ENCODE measurements at regions not wholly inside any gene's neighbourhood (a gene's known extent, or its start where the extent isn't known, plus 50 kb on each side); places are given as distances from the start of the nearest gene placed in this dataset.
A peak's percentile ranks its signal among the peaks of the same experiment; 100 is the strongest.
"Not testable (repeated sequence)": the region's sequence is repeated elsewhere in the genome, so short reads cannot be mapped to it uniquely, and the experiment has no call there.

- Histone ChIP-seq H2BK15ac (ENCODE audit: low read length) (no peak overlapping the region), H3K36me3 (replicated peaks in 1 of 2; ENCODE audit: control insufficient read depth in 2 of 2, insufficient read depth in 2 of 2, low read length in 2 of 2) (no peaks in the 10 kb centered on the region), H3K14ac (ENCODE audit: low read length) (no peak overlapping the region), H3K27ac (replicated peaks; ENCODE audit: low read length) (no peak overlapping the region), H3K79me1 (ENCODE audit: low read depth, low read length) (no peaks in the 10 kb centered on the region), H4K8ac (ENCODE audit: low read depth, low read length) (no peak overlapping the region), H2BK5ac (ENCODE audit: low read length) (no peak overlapping the region), H2BK120ac (ENCODE audit: low read depth, low read length) (no peak overlapping the region), H2AFZ (ENCODE audit: low read length) (no peak overlapping the region), H3K23ac (ENCODE audit: low read depth, low read length, poor library complexity) (no peak overlapping the region), H3K9me3 (replicated peaks in 1 of 2; ENCODE audit: control insufficient read depth in 2 of 2, insufficient read depth in 1 of 2, low read depth in 1 of 2, low read length in 2 of 2) (no peaks in the 10 kb centered on the region), H3K4ac (ENCODE audit: low read length) (no peak overlapping the region), H3K4me1 (ENCODE audit: control insufficient read depth in 2 of 2, insufficient read depth in 1 of 2, low read depth in 1 of 2, low read length in 2 of 2) (peaks cover 0 to 6% of the 10 kb centered on the region in 2 donors), H3K4me3 (ENCODE audit: low read length in 2 of 2) (no peak overlapping the region), H2BK12ac (ENCODE audit: low read length) (no peak overlapping the region), H3K4me2 (ENCODE audit: insufficient read depth, low read length, poor library complexity, severe bottlenecking) (no peak overlapping the region), H4K91ac (ENCODE audit: low read depth, low read length, poor library complexity) (no peak overlapping the region), H2AK5ac (ENCODE audit: low read depth, low read length) (no peak overlapping the region), H3K27me3 (ENCODE audit: control insufficient read depth in 3 of 3, insufficient read depth in 3 of 3, low read depth in 1 of 3, low read length in 3 of 3) (no peaks in the 10 kb centered on the region), H3K18ac (ENCODE audit: low read length) (no peak overlapping the region), H3K9ac (ENCODE audit: low read depth, low read length, poor library complexity) (no peak overlapping the region)
- WGBS, 2 donors (ENCODE audit: extremely low coverage in 2 of 2, insufficient read length in 2 of 2, insufficient replicate concordance in 1 of 2), result no CpG with 5 or more reads among the region's 1 CpG
- peak; percentile 32 for DNase-seq (ENCODE audit: low spot score)
Measured at GRCh38 chr1:104648269-104648691, 898.6 kb downstream of the AMY1C start.

- not testable (repeated sequence) for H3K14ac ChIP-seq (ENCODE audit: low read length)
Measured at GRCh38 chr1:104664374-104664773, 914.7 kb downstream of the AMY1C start.

GRCh38 chr1:104665300-104665699, 915.6 kb downstream of the AMY1C start:
- Histone ChIP-seq H2BK120ac (ENCODE audit: low read depth, low read length) (no peak overlapping the region), H2AK5ac (ENCODE audit: low read depth, low read length) (no peak overlapping the region), H3K79me1 (ENCODE audit: low read depth, low read length) (no peaks in the 10 kb centered on the region), H2BK15ac (ENCODE audit: low read length) (no peak overlapping the region), H3K36me3 (replicated peaks in 1 of 2; ENCODE audit: control insufficient read depth in 2 of 2, insufficient read depth in 2 of 2, low read length in 2 of 2) (no peaks in the 10 kb centered on the region), H2AFZ (ENCODE audit: low read length) (no peak overlapping the region), H4K8ac (ENCODE audit: low read depth, low read length) (no peak overlapping the region), H3K4me3 (ENCODE audit: low read length in 2 of 2) (no peak overlapping the region), H3K9ac (ENCODE audit: low read depth, low read length, poor library complexity) (no peak overlapping the region), H3K27ac (replicated peaks; ENCODE audit: low read length) (no peak overlapping the region), H4K91ac (ENCODE audit: low read depth, low read length, poor library complexity) (no peak overlapping the region), H3K27me3 (ENCODE audit: control insufficient read depth in 3 of 3, insufficient read depth in 3 of 3, low read depth in 1 of 3, low read length in 3 of 3) (no peaks in the 10 kb centered on the region), H3K14ac (ENCODE audit: low read length) (no peak overlapping the region), H3K4ac (ENCODE audit: low read length) (no peak overlapping the region), H3K4me1 (ENCODE audit: control insufficient read depth in 2 of 2, insufficient read depth in 1 of 2, low read depth in 1 of 2, low read length in 2 of 2) (no peaks in the 10 kb centered on the region), H3K23ac (ENCODE audit: low read depth, low read length, poor library complexity) (no peak overlapping the region), H3K9me3 (replicated peaks in 1 of 2; ENCODE audit: control insufficient read depth in 2 of 2, insufficient read depth in 1 of 2, low read depth in 1 of 2, low read length in 2 of 2) (no peaks in the 10 kb centered on the region), H2BK5ac (ENCODE audit: low read length) (no peak overlapping the region), H2BK12ac (ENCODE audit: low read length) (no peak overlapping the region), H3K4me2 (ENCODE audit: insufficient read depth, low read length, poor library complexity, severe bottlenecking) (no peak overlapping the region), H3K18ac (ENCODE audit: low read length) (no peak overlapping the region)
- DNase-seq (ENCODE audit: low spot score), result no peak

More at GRCh38 chr1:104664374-104664773, 914.7 kb downstream of the AMY1C start:
- H3K27me3 ChIP-seq (ENCODE audit: control insufficient read depth in 3 of 3, insufficient read depth in 3 of 3, low read depth in 1 of 3, low read length in 3 of 3); H3K18ac ChIP-seq (ENCODE audit: low read length); DNase-seq (ENCODE audit: low spot score); H2BK5ac ChIP-seq (ENCODE audit: low read length); H3K4me2 ChIP-seq (ENCODE audit: insufficient read depth, low read length, poor library complexity, severe bottlenecking); H4K91ac ChIP-seq (ENCODE audit: low read depth, low read length, poor library complexity); H3K4me3 ChIP-seq (ENCODE audit: low read length in 2 of 2); H3K36me3 ChIP-seq (replicated peaks in 1 of 2; ENCODE audit: control insufficient read depth in 2 of 2, insufficient read depth in 2 of 2, low read length in 2 of 2); H2BK15ac ChIP-seq (ENCODE audit: low read length); H3K27ac ChIP-seq (replicated peaks; ENCODE audit: low read length); H3K4me1 ChIP-seq (ENCODE audit: control insufficient read depth in 2 of 2, insufficient read depth in 1 of 2, low read depth in 1 of 2, low read length in 2 of 2); H4K8ac ChIP-seq (ENCODE audit: low read depth, low read length); H2BK120ac ChIP-seq (ENCODE audit: low read depth, low read length); H3K9me3 ChIP-seq (replicated peaks in 1 of 2; ENCODE audit: control insufficient read depth in 2 of 2, insufficient read depth in 1 of 2, low read depth in 1 of 2, low read length in 2 of 2); H3K4ac ChIP-seq (ENCODE audit: low read length); H2BK12ac ChIP-seq (ENCODE audit: low read length); H3K23ac ChIP-seq (ENCODE audit: low read depth, low read length, poor library complexity); H3K9ac ChIP-seq (ENCODE audit: low read depth, low read length, poor library complexity); H2AK5ac ChIP-seq (ENCODE audit: low read depth, low read length); H3K79me1 ChIP-seq (ENCODE audit: low read depth, low read length): not testable (repeated sequence)
- peak overlapping the region; percentile 29 for H2AFZ ChIP-seq (ENCODE audit: low read length)
- no CpG with 5 or more reads among the region's 24 CpGs for WGBS, 2 donors (ENCODE audit: extremely low coverage in 2 of 2, insufficient read length in 2 of 2, insufficient replicate concordance in 1 of 2)

GRCh38 chr1:104671684-104672353, 922.1 kb downstream of the AMY1C start:
- peak overlapping the region; percentile 29 for H2AFZ ChIP-seq (ENCODE audit: low read length)
- no peak overlapping the region for H3K27ac ChIP-seq (replicated peaks; ENCODE audit: low read length)
- H4K91ac ChIP-seq (ENCODE audit: low read depth, low read length, poor library complexity), result no peak overlapping the region
- H2AK5ac ChIP-seq (ENCODE audit: low read depth, low read length), result no peak overlapping the region
- no peaks in the 10 kb centered on the region for H3K9me3 ChIP-seq (replicated peaks in 1 of 2; ENCODE audit: control insufficient read depth in 2 of 2, insufficient read depth in 1 of 2, low read depth in 1 of 2, low read length in 2 of 2)
- H2BK15ac ChIP-seq (ENCODE audit: low read length), result no peak overlapping the region
- no peak overlapping the region for H4K8ac ChIP-seq (ENCODE audit: low read depth, low read length)
- H3K4me1 ChIP-seq (ENCODE audit: control insufficient read depth in 2 of 2, insufficient read depth in 1 of 2, low read depth in 1 of 2, low read length in 2 of 2), result no peaks in the 10 kb centered on the region
- H3K4me2 ChIP-seq (ENCODE audit: insufficient read depth, low read length, poor library complexity, severe bottlenecking), result no peak overlapping the region
- H2BK12ac ChIP-seq (ENCODE audit: low read length), result no peak overlapping the region
- H3K9ac ChIP-seq (ENCODE audit: low read depth, low read length, poor library complexity), result no peak overlapping the region
- H3K14ac ChIP-seq (ENCODE audit: low read length), result no peak overlapping the region
- no peak overlapping the region for H3K4ac ChIP-seq (ENCODE audit: low read length)
- no peak overlapping the region for H3K18ac ChIP-seq (ENCODE audit: low read length)
- DNase-seq (ENCODE audit: low spot score), result no peak
- H3K23ac ChIP-seq (ENCODE audit: low read depth, low read length, poor library complexity), result no peak overlapping the region
- H2BK120ac ChIP-seq (ENCODE audit: low read depth, low read length), result no peak overlapping the region
- H2BK5ac ChIP-seq (ENCODE audit: low read length), result no peak overlapping the region
- H3K27me3 ChIP-seq (ENCODE audit: control insufficient read depth in 3 of 3, insufficient read depth in 3 of 3, low read depth in 1 of 3, low read length in 3 of 3), result no peaks in the 10 kb centered on the region
- WGBS, 2 donors (ENCODE audit: extremely low coverage in 2 of 2, insufficient read length in 2 of 2, insufficient replicate concordance in 1 of 2), result no CpG with 5 or more reads among the region's 12 CpGs
- no peak overlapping the region for H3K4me3 ChIP-seq (ENCODE audit: low read length in 2 of 2)
- no peaks in the 10 kb centered on the region for H3K79me1 ChIP-seq (ENCODE audit: low read depth, low read length)
- no peaks in the 10 kb centered on the region for H3K36me3 ChIP-seq (replicated peaks in 1 of 2; ENCODE audit: control insufficient read depth in 2 of 2, insufficient read depth in 2 of 2, low read length in 2 of 2)
